HEK293 (cell line): ENCODE measurements at regions not wholly inside any gene's neighbourhood (a gene's known extent, or its start where the extent isn't known, plus 50 kb on each side); places are given as distances from the start of the nearest gene placed in this dataset.

Experiments
- MZF1 ChIP-seq: fragments of 450-650 bp; formaldehyde crosslinking; IDR thresholded peaks from 2 replicates; pipeline ENCODE4 v1.5.1; 2017; ENCODE audit warnings: missing biosample characterization, missing genetic modification characterization, borderline replicate concordance
- SETDB1 ChIP-seq: IDR thresholded peaks from one replicate; pipeline ENCODE4 v1.6.1; 2017; ENCODE audit warnings: mild to moderate bottlenecking, low read length, moderate library complexity, mixed read lengths; ENCODE audit not compliant: insufficient read length
- YY1 ChIP-seq: fragments of 450-650 bp; formaldehyde crosslinking; IDR thresholded peaks from 2 replicates; pipeline ENCODE4 v1.5.1; 2018; ENCODE audit warnings: missing biosample characterization, missing genetic modification characterization
- ZBTB20 ChIP-seq: fragments of 450-650 bp; formaldehyde crosslinking; IDR thresholded peaks from 2 replicates; pipeline ENCODE4 v1.5.1; 2016; ENCODE audit warnings: missing biosample characterization, missing genetic modification characterization
- ZNF558 ChIP-seq: fragments of 450-650 bp; formaldehyde crosslinking; IDR thresholded peaks from 2 replicates; pipeline ENCODE4 v1.5.1; 2016; ENCODE audit warnings: missing biosample characterization, missing genetic modification characterization
- TF ChIP-seq, protein P1 (sequence below): sonication (generic); formaldehyde crosslinking; IDR thresholded peaks from 2 replicates; pipeline ENCODE4 v1.8.1; 2022; ENCODE audit warnings: mild to moderate bottlenecking, moderate library complexity, missing genetic modification reagents
- TF ChIP-seq, protein P2 (sequence below): fragments of 450-650 bp; formaldehyde crosslinking; conservative IDR thresholded peaks from 2 replicates; pipeline ENCODE4 v1.5.1; 2016; ENCODE audit warnings: low read depth, missing biosample characterization, missing genetic modification characterization

DNA sequence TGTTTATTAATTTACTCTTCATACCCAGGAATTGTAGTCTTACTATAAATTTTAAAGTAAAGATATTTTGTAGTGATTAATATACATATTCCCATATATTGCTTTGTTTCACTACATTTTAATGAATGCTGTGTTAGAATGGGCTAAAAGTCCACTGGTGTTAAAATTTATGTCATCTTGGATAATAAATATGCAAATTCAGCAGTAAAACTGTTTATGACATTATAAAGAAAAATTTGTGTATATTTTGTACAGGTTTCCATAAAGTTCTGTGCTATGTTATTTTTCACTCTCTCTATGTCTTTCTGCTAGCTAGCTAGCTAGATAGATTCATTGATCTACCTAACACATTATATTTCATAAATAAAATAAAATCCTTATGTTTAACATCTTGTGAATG is 1071.2 kb downstream of the FAT4 start:
- TF ChIP-seq, protein P1, sequence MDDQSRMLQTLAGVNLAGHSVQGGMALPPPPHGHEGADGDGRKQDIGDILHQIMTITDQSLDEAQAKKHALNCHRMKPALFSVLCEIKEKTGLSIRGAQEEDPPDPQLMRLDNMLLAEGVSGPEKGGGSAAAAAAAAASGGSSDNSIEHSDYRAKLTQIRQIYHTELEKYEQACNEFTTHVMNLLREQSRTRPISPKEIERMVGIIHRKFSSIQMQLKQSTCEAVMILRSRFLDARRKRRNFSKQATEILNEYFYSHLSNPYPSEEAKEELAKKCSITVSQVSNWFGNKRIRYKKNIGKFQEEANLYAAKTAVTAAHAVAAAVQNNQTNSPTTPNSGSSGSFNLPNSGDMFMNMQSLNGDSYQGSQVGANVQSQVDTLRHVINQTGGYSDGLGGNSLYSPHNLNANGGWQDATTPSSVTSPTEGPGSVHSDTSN = no peak
- TF ChIP-seq ZNF558 (tag by site-specific recombination) (no peak), SETDB1 (no peak), ZBTB20 (tag by site-specific recombination) (no peak), MZF1 (no peak), YY1 (tag by site-specific recombination) (no peak)
- TF ChIP-seq, protein P2, sequence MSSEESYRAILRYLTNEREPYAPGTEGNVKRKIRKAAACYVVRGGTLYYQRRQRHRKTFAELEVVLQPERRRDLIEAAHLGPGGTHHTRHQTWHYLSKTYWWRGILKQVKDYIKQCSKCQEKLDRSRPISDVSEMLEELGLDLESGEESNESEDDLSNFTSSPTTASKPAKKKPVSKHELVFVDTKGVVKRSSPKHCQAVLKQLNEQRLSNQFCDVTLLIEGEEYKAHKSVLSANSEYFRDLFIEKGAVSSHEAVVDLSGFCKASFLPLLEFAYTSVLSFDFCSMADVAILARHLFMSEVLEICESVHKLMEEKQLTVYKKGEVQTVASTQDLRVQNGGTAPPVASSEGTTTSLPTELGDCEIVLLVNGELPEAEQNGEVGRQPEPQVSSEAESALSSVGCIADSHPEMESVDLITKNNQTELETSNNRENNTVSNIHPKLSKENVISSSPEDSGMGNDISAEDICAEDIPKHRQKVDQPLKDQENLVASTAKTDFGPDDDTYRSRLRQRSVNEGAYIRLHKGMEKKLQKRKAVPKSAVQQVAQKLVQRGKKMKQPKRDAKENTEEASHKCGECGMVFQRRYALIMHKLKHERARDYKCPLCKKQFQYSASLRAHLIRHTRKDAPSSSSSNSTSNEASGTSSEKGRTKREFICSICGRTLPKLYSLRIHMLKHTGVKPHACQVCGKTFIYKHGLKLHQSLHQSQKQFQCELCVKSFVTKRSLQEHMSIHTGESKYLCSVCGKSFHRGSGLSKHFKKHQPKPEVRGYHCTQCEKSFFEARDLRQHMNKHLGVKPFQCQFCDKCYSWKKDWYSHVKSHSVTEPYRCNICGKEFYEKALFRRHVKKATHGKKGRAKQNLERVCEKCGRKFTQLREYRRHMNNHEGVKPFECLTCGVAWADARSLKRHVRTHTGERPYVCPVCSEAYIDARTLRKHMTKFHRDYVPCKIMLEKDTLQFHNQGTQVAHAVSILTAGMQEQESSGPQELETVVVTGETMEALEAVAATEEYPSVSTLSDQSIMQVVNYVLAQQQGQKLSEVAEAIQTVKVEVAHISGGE (tag by site-specific recombination) = no peak
